Ishikawa (cell line): ENCODE measurements at regions not wholly inside any gene's neighbourhood (a gene's known extent, or its start where the extent isn't known, plus 50 kb on each side); places are given as distances from the start of the nearest gene placed in this dataset.

Experiments used
- CEBPB ChIP-seq: IDR thresholded peaks from 2 replicates; pipeline ENCODE4 v1.6.1; 2012
- EGR1 ChIP-seq: IDR thresholded peaks from 2 replicates; pipeline ENCODE4 v1.6.1; 2012
- EP300 ChIP-seq: IDR thresholded peaks from 2 replicates; pipeline ENCODE4 v1.6.1; 2012; ENCODE audit warnings: borderline replicate concordance
- NFIC ChIP-seq: IDR thresholded peaks from 2 replicates; pipeline ENCODE4 v1.6.1; 2012
- RAD21 ChIP-seq: IDR thresholded peaks from 2 replicates; pipeline ENCODE4 v1.6.1; 2012; ENCODE audit warnings: low read depth
- TAF1 ChIP-seq: IDR thresholded peaks from 2 replicates; pipeline ENCODE4 v1.6.1; 2012; ENCODE audit warnings: low read depth, mild to moderate bottlenecking
- TCF12 ChIP-seq: IDR thresholded peaks from 2 replicates; pipeline ENCODE4 v1.6.1; 2012; ENCODE audit warnings: low read depth

GRCh38 chr5:62211405-62211804 lies 94.6 kb upstream of the KIF2A start:
- TF ChIP-seq CEBPB = no peak
- TF ChIP-seq EP300 = no peak
- no peak for TF ChIP-seq RAD21
- TF ChIP-seq EGR1 = no peak
- TF ChIP-seq NFIC = no peak
- no peak for TF ChIP-seq TAF1
- TF ChIP-seq TCF12 = no peak
